ENCODE measurements at regions not wholly inside any gene's neighbourhood (a gene's known extent, or its start where the extent isn't known, plus 50 kb on each side); places are given as distances from the start of the nearest gene placed in this dataset.

DNA sequence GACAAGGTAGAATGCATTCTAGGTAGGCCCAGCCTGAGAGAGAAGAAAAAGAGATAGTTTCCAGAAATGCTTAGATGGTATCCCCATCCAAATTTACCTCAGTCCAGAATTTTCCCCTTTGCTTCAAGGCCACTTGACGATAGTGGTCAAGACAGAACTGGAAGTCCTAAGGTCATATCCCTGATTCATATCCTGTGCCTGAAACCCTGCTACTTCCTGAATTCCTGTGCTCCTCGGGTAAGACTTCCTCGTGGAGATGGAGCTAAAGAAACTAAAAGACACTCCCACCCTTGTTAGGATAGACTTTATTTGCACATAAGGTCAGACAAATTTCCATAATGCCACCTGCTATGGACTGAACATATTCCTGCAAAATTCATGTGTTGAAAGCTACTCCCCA is 175.9 kb downstream of the EVX1 start:
- Histone ChIP-seq H3K4me3 (no peak overlapping the region), H3K36me3 (no peaks in the 10 kb centered on the region), H3K4me1 (peaks cover 0 to 18% (median 8%) of the 10 kb centered on the region in 4 donors), H3K27me3 (no peaks in the 10 kb centered on the region), H3K9me3 (no peaks in the 10 kb centered on the region), H3K27ac (no peak overlapping the region)
- TF ChIP-seq POLR2A (IDR thresholded peaks at IDR 0.05): no peak
- TF ChIP-seq, protein P1, sequence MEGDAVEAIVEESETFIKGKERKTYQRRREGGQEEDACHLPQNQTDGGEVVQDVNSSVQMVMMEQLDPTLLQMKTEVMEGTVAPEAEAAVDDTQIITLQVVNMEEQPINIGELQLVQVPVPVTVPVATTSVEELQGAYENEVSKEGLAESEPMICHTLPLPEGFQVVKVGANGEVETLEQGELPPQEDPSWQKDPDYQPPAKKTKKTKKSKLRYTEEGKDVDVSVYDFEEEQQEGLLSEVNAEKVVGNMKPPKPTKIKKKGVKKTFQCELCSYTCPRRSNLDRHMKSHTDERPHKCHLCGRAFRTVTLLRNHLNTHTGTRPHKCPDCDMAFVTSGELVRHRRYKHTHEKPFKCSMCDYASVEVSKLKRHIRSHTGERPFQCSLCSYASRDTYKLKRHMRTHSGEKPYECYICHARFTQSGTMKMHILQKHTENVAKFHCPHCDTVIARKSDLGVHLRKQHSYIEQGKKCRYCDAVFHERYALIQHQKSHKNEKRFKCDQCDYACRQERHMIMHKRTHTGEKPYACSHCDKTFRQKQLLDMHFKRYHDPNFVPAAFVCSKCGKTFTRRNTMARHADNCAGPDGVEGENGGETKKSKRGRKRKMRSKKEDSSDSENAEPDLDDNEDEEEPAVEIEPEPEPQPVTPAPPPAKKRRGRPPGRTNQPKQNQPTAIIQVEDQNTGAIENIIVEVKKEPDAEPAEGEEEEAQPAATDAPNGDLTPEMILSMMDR (IDR thresholded peaks at IDR 0.05): no peak
- no peak for DNase-seq
- 57% methylated on average over 3 of the region's 3 CpGs for WGBS (ENCODE audit: insufficient coverage, low coverage, low lambda C conversion rate, missing lambda C conversion rate)
- ATAC-seq: peak in 3 of 4 donors; percentile 14 to 57 (median 28)
- intact Hi-C loops (cut with DNase I): no loop called here

DNA sequence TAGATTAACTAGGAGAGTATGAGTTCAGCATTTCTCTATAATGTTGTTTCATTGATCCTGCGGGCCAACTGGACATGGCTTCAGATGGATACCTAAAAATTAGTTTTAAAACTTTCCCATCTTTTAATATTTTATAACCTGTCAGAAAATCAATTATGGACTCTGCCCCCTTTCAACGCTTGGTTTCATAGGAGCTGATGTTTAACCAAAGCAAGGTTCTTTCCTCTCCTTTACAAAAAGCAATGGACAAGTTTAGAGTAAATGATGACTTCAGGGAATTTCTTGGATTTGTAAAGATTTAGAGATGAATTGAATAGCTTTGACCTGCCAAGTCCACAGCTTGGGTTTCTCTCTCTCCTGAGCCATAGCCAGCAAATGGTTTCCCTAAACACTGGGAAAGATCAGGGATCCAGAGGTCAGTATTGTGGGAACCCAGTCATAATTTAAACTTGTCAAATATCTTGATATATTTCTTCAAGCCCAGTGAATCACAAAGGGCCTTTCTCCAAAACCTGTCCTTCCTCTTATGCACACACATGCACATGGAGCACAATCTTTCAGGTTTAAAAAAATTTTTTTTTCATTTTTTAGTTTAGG is 177.1 kb downstream of the EVX1 start:
- no peaks in the 10 kb centered on the region for H3K9me3 ChIP-seq
- H3K4me3 ChIP-seq: no peak overlapping the region
- ATAC-seq: peak; percentile 47 to 75 (median 66)
- no peaks in the 10 kb centered on the region for H3K36me3 ChIP-seq
- peaks cover 0 to 18% (median 8%) of the 10 kb centered on the region in 4 donors for H3K4me1 ChIP-seq
- intact Hi-C loops (cut with DNase I): no loop called here
- no peak overlapping the region for H3K27ac ChIP-seq
- TF ChIP-seq POLR2A (IDR thresholded peaks at IDR 0.05): no peak
- TF ChIP-seq, protein P1 (IDR thresholded peaks at IDR 0.05): no peak
- no peaks in the 10 kb centered on the region for H3K27me3 ChIP-seq
- WGBS (ENCODE audit: insufficient coverage, low coverage, low lambda C conversion rate, missing lambda C conversion rate): 29% methylated on average over 2 of the region's 2 CpGs
- DNase-seq: no peak

DNA sequence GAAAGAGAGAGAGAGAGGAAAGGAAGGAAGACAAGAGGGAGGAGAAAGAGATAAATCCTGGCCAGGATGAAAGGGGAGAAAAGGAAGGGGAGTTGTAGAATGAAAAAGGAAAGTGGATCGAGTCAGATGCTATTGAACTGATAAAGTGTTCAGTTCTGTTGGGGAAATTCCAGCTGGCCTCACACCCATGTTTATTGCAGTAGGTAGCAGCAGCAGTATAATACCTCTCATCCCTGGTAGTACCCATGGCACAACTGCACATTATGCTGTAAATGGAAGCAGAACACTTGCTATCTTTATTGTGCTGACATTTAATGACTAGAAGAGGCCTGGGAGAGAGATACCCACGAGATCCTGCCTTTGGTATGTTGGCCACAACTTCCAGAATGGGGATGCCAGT is 178.1 kb downstream of the EVX1 start:
- peak overlapping the region in 1 of 3 donors; percentile 18 for H3K27ac ChIP-seq

DNA sequence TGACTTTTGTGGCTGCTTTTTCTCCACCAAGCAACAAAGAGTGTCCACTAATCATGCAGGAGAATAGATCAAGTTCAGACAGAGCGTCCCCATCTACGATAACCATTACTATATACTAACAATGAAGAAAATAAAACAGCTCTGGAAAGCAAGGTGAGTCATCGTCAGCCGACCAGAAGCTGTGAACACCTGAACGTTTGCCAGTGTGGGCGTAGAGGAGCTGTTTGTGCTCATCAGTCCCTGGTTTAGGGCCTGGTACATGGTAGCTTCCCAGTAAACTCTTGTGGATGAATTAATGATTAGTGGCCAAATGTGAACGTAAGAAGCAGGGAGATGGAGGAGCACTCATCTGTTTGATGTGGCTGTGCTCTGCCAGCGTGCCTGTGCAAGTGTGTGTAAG is 180.7 kb downstream of the EVX1 start:
- peaks cover 0 to 18% (median 8%) of the 10 kb centered on the region in 4 donors for H3K4me1 ChIP-seq
- peak in 1 of 4 donors; percentile 59 for ATAC-seq
- H3K36me3 ChIP-seq: no peaks in the 10 kb centered on the region
- no peaks in the 10 kb centered on the region for H3K27me3 ChIP-seq
- H3K4me3 ChIP-seq: no peak overlapping the region
- DNase-seq: peak in 1 of 3 donors; percentile 68
- WGBS (ENCODE audit: insufficient coverage, low coverage, low lambda C conversion rate, missing lambda C conversion rate): 69% methylated on average over 8 of the region's 8 CpGs
- TF ChIP-seq POLR2A (IDR thresholded peaks at IDR 0.05): no peak
- TF ChIP-seq, protein P1 (IDR thresholded peaks at IDR 0.05): no peak
- intact Hi-C loops (cut with DNase I): no loop called here
- H3K9me3 ChIP-seq: no peaks in the 10 kb centered on the region
- H3K27ac ChIP-seq: no peak overlapping the region

More for the DNA sequence above, 178.1 kb downstream of the EVX1 start:
- 51% methylated on average over 2 of the region's 2 CpGs for WGBS (ENCODE audit: insufficient coverage, low coverage, low lambda C conversion rate, missing lambda C conversion rate)
- no peak overlapping the region for H3K4me3 ChIP-seq
- peak; percentile 49 to 66 (median 58) for ATAC-seq
- DNase-seq: peak in 2 of 3 donors; percentile 29 to 54
- no peaks in the 10 kb centered on the region for H3K36me3 ChIP-seq
- peaks cover 0 to 18% (median 8%) of the 10 kb centered on the region in 4 donors for H3K4me1 ChIP-seq
- no peaks in the 10 kb centered on the region for H3K27me3 ChIP-seq
- H3K9me3 ChIP-seq: no peaks in the 10 kb centered on the region
- intact Hi-C loops (cut with DNase I): no loop called here
- TF ChIP-seq POLR2A (IDR thresholded peaks at IDR 0.05): no peak
- TF ChIP-seq, protein P1 (IDR thresholded peaks at IDR 0.05): no peak

Measured in right lobe of liver (tissue), 6 donors.